Liver (tissue), 3 donors: ENCODE measurements at regions not wholly inside any gene's neighbourhood (a gene's known extent, or its start where the extent isn't known, plus 50 kb on each side); places are given as distances from the start of the nearest gene placed in this dataset.

ENCODE experiments used
- CTCF ChIP-seq: fragments of 150-350 bp; IDR thresholded peaks from 2 replicates; pipeline ENCODE4 v1.5.1; 2017; ENCODE audit warnings: improper control_type of control experiment, low read depth, low read length; ENCODE audit not compliant: missing input control
- SP1 ChIP-seq: IDR thresholded peaks from 2 replicates; pipeline ENCODE4 v1.6.1; 2018; ENCODE audit warnings: antibody characterized with exemption, mild to moderate bottlenecking
- donor health status: healthy.
- donor health status: healthy.

- TF ChIP-seq CTCF, result no peak
- no peak for TF ChIP-seq SP1
Observed at GRCh38 chr18:55856229-55856628, 268.2 kb upstream of the TCF4 start.
